GM21528 (cell line): ENCODE measurements at regions not wholly inside any gene's neighbourhood (a gene's known extent, or its start where the extent isn't known, plus 50 kb on each side); places are given as distances from the start of the nearest gene placed in this dataset.

Experiments
- ATAC-seq: cut with Tn5 transposase; IDR thresholded peaks from one replicate; pipeline ENCODE4 v1.9.1; 2021; ENCODE audit warnings: mild to moderate bottlenecking, moderate library complexity; ENCODE audit not compliant: unreplicated experiment, low FRiP score

- no peak for ATAC-seq
These were observed 210.7 kb upstream of the ATP2B1 start for GRCh38 chr12:89919241-89919906.

GRCh38 chr12:89918172-89918846 is 209.7 kb upstream of the ATP2B1 start:
- ATAC-seq, result no peak

- ATAC-seq, result no peak
These were observed 201.1 kb upstream of the ATP2B1 start for GRCh38 chr12:89909753-89910152.

DNA sequence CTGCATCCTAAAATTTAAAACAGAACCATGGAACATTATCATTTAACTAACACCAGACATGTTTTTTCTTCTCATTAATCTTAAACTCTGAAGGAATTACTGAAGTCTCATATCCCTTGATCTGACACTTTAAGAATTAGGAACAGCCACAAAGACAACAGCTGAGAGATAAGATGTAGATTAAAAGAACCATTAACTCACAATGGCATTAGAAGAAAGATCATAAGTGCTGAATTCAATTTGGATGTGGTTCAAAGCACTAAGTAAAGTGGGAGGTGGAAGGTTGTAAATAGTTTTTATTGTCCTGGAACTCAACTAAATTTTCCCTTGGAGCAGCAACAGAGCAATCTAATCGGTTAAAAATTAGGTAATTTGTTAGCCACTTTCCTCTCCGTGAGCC is 199.0 kb upstream of the ATP2B1 start:
- ATAC-seq, result no peak

- ATAC-seq, result no peak
These were observed 198.2 kb upstream of the ATP2B1 start for GRCh38 chr12:89906824-89907223.

- no peak for ATAC-seq
These were observed 197.5 kb upstream of the ATP2B1 start for GRCh38 chr12:89906178-89906577.

- no peak for ATAC-seq
These were observed 193.4 kb upstream of the ATP2B1 start for GRCh38 chr12:89901906-89902642.

DNA sequence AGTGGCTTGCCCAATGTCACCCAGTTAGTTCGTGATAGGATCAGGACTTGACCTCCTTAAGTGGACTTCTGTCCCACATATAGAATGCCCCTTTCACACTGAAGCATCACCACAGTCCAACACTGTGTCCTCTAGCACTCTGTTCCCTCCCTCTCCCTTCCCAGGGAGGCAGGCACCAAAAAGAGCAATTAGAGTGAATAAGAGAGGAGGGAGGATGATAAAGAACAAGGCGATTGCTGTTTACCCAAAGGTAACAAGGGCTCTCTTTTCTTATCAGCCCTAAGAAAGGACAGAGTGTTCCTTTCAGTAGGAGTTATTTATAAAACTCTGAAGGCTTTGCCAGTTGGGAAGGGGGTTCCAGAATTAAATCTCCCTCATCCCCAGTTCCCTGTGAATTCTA is 192.7 kb upstream of the ATP2B1 start:
- ATAC-seq, result no peak

- no peak for ATAC-seq
These were observed 191.0 kb upstream of the ATP2B1 start for GRCh38 chr12:89899651-89900050.

- ATAC-seq, result no peak
These were observed 187.0 kb upstream of the ATP2B1 start for GRCh38 chr12:89895591-89895990.

- no peak for ATAC-seq
These were observed 186.5 kb upstream of the ATP2B1 start for GRCh38 chr12:89895101-89895500.

GRCh38 chr12:89893972-89894706 is 185.5 kb upstream of the ATP2B1 start:
- ATAC-seq, result no peak

DNA sequence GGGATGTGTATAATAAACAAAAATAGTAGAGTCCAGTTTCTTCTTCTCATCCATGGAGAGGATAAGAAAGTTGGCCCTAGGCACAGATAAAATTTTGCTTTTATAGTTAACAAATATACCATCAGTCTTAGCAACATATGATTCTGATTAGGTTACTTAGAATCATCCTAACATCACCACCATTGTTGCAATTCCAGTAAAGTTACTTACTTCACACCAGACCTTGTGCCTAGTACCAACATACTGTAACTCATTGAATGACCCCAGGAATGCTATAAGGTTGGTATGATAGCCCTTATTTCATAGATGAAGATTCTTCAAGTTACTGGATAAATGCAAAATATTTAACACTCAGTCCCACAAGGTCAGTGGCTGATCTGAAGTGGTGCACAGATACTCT is 183.8 kb upstream of the ATP2B1 start:
- no peak for ATAC-seq

- no peak for ATAC-seq
These were observed 183.3 kb upstream of the ATP2B1 start for GRCh38 chr12:89891933-89892332.

DNA sequence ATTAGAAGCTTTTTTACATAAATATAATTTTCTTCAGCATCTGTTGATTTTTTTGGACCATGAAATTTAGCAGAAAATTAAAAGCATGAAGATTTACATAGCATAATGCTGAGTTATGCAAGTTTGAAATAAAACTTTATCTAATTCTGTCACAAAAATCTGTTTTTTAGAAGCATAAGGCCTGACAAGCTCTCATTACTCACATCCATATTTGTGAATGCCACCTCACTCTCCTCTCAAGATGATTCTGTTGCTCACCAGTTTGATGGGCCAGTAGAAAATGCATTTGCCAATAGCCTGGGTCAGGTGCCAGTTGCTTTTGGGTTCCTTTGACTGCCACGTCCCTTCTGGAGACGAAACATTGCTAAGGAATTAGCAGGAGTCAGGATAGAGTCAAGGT is 181.5 kb upstream of the ATP2B1 start:
- no peak for ATAC-seq

DNA sequence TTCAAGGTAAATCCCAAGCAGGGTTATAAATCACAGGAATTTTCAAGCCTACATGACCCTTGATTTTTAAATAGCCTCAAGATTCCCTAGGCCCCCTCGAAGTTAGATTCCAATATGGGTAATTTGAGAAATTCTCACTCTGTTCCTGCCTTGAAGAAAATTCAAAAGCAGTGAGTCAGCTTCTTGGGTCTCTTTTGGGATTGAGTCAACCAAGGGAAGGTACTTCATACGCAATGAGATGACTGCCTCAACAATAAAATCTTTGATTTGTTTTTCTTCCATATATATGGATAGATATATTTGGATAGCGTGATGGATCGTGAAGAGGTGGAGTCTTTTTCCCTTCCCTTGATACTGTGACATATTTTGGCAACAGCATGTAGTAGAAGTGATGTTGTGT is 180.4 kb upstream of the ATP2B1 start:
- no peak for ATAC-seq

GRCh38 chr12:89884952-89885351 is 176.3 kb upstream of the ATP2B1 start:
- no peak for ATAC-seq

DNA sequence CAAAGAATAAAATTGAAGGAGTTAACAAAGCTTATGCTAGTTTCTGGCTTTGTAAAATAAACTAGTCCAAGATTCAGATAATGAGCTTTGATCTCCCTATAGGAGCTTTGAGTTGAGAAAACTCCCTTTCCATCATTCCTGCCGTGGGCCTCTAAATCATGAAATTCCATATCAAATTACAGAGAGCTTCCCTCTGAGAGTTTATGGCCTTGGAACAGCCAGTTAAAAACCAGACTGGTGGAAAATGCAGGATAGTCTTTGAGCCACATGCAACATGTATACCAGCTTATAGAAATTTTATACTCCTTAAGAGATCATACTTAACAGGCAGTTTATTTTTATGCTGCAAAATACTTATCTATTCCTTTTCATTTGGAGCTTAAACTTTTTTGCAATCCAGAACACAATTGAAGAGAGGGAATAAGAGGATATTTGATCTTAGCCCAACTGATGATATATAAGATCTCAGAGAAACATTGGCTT is 175.8 kb upstream of the ATP2B1 start:
- no peak for ATAC-seq

- ATAC-seq, result no peak
These were observed 175.2 kb upstream of the ATP2B1 start for GRCh38 chr12:89883630-89884389.

DNA sequence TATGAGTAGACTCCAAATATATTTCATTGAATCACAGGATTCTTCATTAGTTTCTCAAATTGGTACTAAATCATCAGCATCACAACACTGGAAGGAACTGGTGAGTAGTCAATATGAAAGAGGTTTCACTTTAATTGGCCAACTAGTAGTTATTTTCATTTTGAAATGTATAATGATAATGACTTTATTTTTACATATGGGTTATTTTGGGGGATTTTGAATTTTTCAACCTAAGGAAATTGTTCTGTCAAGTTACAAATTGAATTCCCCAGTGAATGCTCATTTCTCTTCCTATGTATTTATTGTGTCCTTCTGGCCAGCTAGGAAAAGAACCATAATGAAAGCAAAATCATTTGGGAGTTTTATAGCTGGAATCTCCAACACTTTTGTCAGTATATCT is 174.2 kb upstream of the ATP2B1 start:
- ATAC-seq, result no peak
